Glomerular visceral epithelial cell (primary cell): ENCODE measurements at regions not wholly inside any gene's neighbourhood (a gene's known extent, or its start where the extent isn't known, plus 50 kb on each side); places are given as distances from the start of the nearest gene placed in this dataset.
"Not testable (repeated sequence)": the region's sequence is repeated elsewhere in the genome, so short reads cannot be mapped to it uniquely, and the experiment has no call there.

ENCODE experiments used
- DNase-seq: peaks from one replicate; pipeline ENCODE4 v3.0.0-alpha.2; 2016; ENCODE audit errors: extremely low spot score

GRCh38 chr12:67759829-67760228 lies 111.3 kb downstream of the DYRK2 start:
- DNase-seq, result no peak

- DNase-seq, result no peak
Observed at GRCh38 chr12:67760586-67761275, 112.2 kb downstream of the DYRK2 start.

GRCh38 chr12:67761566-67761965 lies 113.0 kb downstream of the DYRK2 start:
- DNase-seq, result no peak

GRCh38 chr12:67764055-67764454 lies 115.5 kb downstream of the DYRK2 start:
- DNase-seq, result no peak

GRCh38 chr12:67764946-67765619 lies 116.5 kb downstream of the DYRK2 start:
- no peak for DNase-seq

- peak; percentile 67 for DNase-seq
Observed at GRCh38 chr12:67765776-67766766, 117.5 kb downstream of the DYRK2 start.

- DNase-seq, result peak; percentile 15
Observed at GRCh38 chr12:67772267-67773169, 124.0 kb downstream of the DYRK2 start.

GRCh38 chr12:67773896-67774295 lies 125.4 kb downstream of the DYRK2 start:
- no peak for DNase-seq

- peak; percentile 39 for DNase-seq
Observed at GRCh38 chr12:67774983-67775587, 126.5 kb downstream of the DYRK2 start.

GRCh38 chr12:67780580-67781084 lies 132.1 kb downstream of the DYRK2 start:
- DNase-seq, result no peak

- no peak for DNase-seq
Observed at GRCh38 chr12:67782573-67782972, 134.0 kb downstream of the DYRK2 start.

GRCh38 chr12:67783393-67783792 lies 134.8 kb downstream of the DYRK2 start:
- no peak for DNase-seq

- no peak for DNase-seq
Observed at GRCh38 chr12:67784831-67785230, 136.3 kb downstream of the DYRK2 start.

GRCh38 chr12:67786086-67786485 lies 137.5 kb downstream of the DYRK2 start:
- DNase-seq, result no peak

GRCh38 chr12:67788118-67788517 lies 139.6 kb downstream of the DYRK2 start:
- DNase-seq, result no peak

- peak; percentile 12 for DNase-seq
Observed at GRCh38 chr12:67789266-67789665, 140.7 kb downstream of the DYRK2 start.

- no peak for DNase-seq
Observed at GRCh38 chr12:67790660-67791059, 142.1 kb downstream of the DYRK2 start.

GRCh38 chr12:67791362-67791761 lies 142.8 kb downstream of the DYRK2 start:
- DNase-seq, result not testable (repeated sequence)

- DNase-seq, result no peak
Observed at GRCh38 chr12:67792185-67792584, 143.6 kb downstream of the DYRK2 start.

GRCh38 chr12:67794161-67794560 lies 145.6 kb downstream of the DYRK2 start:
- no peak for DNase-seq

GRCh38 chr12:67795236-67795635 lies 146.7 kb downstream of the DYRK2 start:
- DNase-seq, result peak; percentile 22
